Inflammatory macrophage treated with lipopolysaccharide for 1 hour (primary cell): ENCODE measurements at regions not wholly inside any gene's neighbourhood (a gene's known extent, or its start where the extent isn't known, plus 50 kb on each side); places are given as distances from the start of the nearest gene placed in this dataset.
A peak's percentile ranks its signal among the peaks of the same experiment; 100 is the strongest.

Experiments
- DNase-seq, 2 donors: peaks; one replicate each; pipeline ENCODE4 v3.0.0-alpha.2; 2020 to 2022

GRCh38 chr9:16202914-16203728, 650.3 kb downstream of the CCDC171 start:
- no peak for DNase-seq

GRCh38 chr9:16203729-16204573, 651.1 kb downstream of the CCDC171 start:
- DNase-seq, result no peak

GRCh38 chr9:16205455-16205854, 652.6 kb downstream of the CCDC171 start:
- DNase-seq, result no peak

- DNase-seq, result no peak
Observed at GRCh38 chr9:16206518-16206917, 653.7 kb downstream of the CCDC171 start.

GRCh38 chr9:16207161-16207560, 654.3 kb downstream of the CCDC171 start:
- DNase-seq, result no peak

- no peak for DNase-seq
Observed at GRCh38 chr9:16210440-16210839, 657.6 kb downstream of the CCDC171 start.

- no peak for DNase-seq
Observed at GRCh38 chr9:16211946-16212345, 658.5 kb downstream of the BNC2 start.

- DNase-seq, result no peak
Observed at GRCh38 chr9:16213781-16214515, 656.5 kb downstream of the BNC2 start.

- no peak for DNase-seq
Observed at GRCh38 chr9:16214677-16215352, 655.7 kb downstream of the BNC2 start.

GRCh38 chr9:16215353-16215680, 655.2 kb downstream of the BNC2 start:
- no peak for DNase-seq

GRCh38 chr9:16217943-16218701, 652.3 kb downstream of the BNC2 start:
- DNase-seq, result no peak

- no peak for DNase-seq
Observed at GRCh38 chr9:16221366-16221765, 649.1 kb downstream of the BNC2 start.

- no peak for DNase-seq
Observed at GRCh38 chr9:16221822-16222547, 648.5 kb downstream of the BNC2 start.

GRCh38 chr9:16223074-16223871, 647.2 kb downstream of the BNC2 start:
- DNase-seq, result no peak

- no peak for DNase-seq
Observed at GRCh38 chr9:16230731-16231130, 639.7 kb downstream of the BNC2 start.

- DNase-seq, result peak; percentile 3 to 41
Observed at GRCh38 chr9:16236311-16236710, 634.2 kb downstream of the BNC2 start.

- no peak for DNase-seq
Observed at GRCh38 chr9:16236882-16237281, 633.6 kb downstream of the BNC2 start.

- no peak for DNase-seq
Observed at GRCh38 chr9:16238623-16239138, 631.8 kb downstream of the BNC2 start.

GRCh38 chr9:16241231-16241630, 629.2 kb downstream of the BNC2 start:
- no peak for DNase-seq

- no peak for DNase-seq
Observed at GRCh38 chr9:16243798-16244197, 626.7 kb downstream of the BNC2 start.
